HG03045 (cell line): ENCODE measurements at regions not wholly inside any gene's neighbourhood (a gene's known extent, or its start where the extent isn't known, plus 50 kb on each side); places are given as distances from the start of the nearest gene placed in this dataset.
"Not testable (repeated sequence)": the region's sequence is repeated elsewhere in the genome, so short reads cannot be mapped to it uniquely, and the experiment has no call there.

ENCODE experiments used
- ATAC-seq: cut with Tn5 transposase; IDR thresholded peaks from one replicate; pipeline ENCODE4 v1.9.1; 2021; ENCODE audit warnings: mild to moderate bottlenecking, moderate library complexity; ENCODE audit not compliant: unreplicated experiment

- no peak for ATAC-seq
These were observed 269.5 kb downstream of the ALDH8A1 start for GRCh38 chr6:134680433-134680832.

GRCh38 chr6:134680021-134680420 lies 269.9 kb downstream of the ALDH8A1 start:
- no peak for ATAC-seq

GRCh38 chr6:134678436-134678889 lies 271.4 kb downstream of the ALDH8A1 start:
- no peak for ATAC-seq

GRCh38 chr6:134676307-134677281 lies 273.3 kb downstream of the ALDH8A1 start:
- no peak for ATAC-seq

GRCh38 chr6:134675110-134676054 lies 274.5 kb downstream of the ALDH8A1 start:
- no peak for ATAC-seq

GRCh38 chr6:134674562-134674961 lies 275.3 kb downstream of the ALDH8A1 start:
- ATAC-seq: no peak

- no peak for ATAC-seq
These were observed 280.4 kb downstream of the ALDH8A1 start for GRCh38 chr6:134669485-134669884.

- no peak for ATAC-seq
These were observed 282.8 kb downstream of the ALDH8A1 start for GRCh38 chr6:134667111-134667510.

- no peak for ATAC-seq
These were observed 283.8 kb downstream of the ALDH8A1 start for GRCh38 chr6:134666125-134666524.

- no peak for ATAC-seq
These were observed 284.7 kb downstream of the ALDH8A1 start for GRCh38 chr6:134665029-134665723.

- no peak for ATAC-seq
These were observed 285.9 kb downstream of the ALDH8A1 start for GRCh38 chr6:134663800-134664535.

GRCh38 chr6:134663356-134663755 lies 286.5 kb downstream of the ALDH8A1 start:
- ATAC-seq: no peak

- no peak for ATAC-seq
These were observed 287.7 kb downstream of the ALDH8A1 start for GRCh38 chr6:134662077-134662700.

GRCh38 chr6:134659885-134660284 lies 290.0 kb downstream of the ALDH8A1 start:
- not testable (repeated sequence) for ATAC-seq

GRCh38 chr6:134658596-134658995 lies 291.3 kb downstream of the ALDH8A1 start:
- no peak for ATAC-seq

- no peak for ATAC-seq
These were observed 292.0 kb downstream of the ALDH8A1 start for GRCh38 chr6:134657751-134658527.

- ATAC-seq: no peak
These were observed 292.6 kb downstream of the ALDH8A1 start for GRCh38 chr6:134657343-134657742.

- ATAC-seq: no peak
These were observed 295.1 kb downstream of the ALDH8A1 start for GRCh38 chr6:134654751-134655150.

- ATAC-seq: no peak
These were observed 298.4 kb downstream of the ALDH8A1 start for GRCh38 chr6:134651519-134651918.
